ENCODE measurements at regions not wholly inside any gene's neighbourhood (a gene's known extent, or its start where the extent isn't known, plus 50 kb on each side); places are given as distances from the start of the nearest gene placed in this dataset.
A peak's percentile ranks its signal among the peaks of the same experiment; 100 is the strongest.

- DNase-seq, result peak in 1 of 2 donors; percentile 13
- intact Hi-C loops (cut with DNase I; ENCODE audit: low total_unique reads), result no loop called here
- H3K36me3 ChIP-seq, result no peaks in the 10 kb centered on the region
- no peak overlapping the region for H3K4me3 ChIP-seq
- no peak overlapping the region for H3K27ac ChIP-seq
- TF ChIP-seq CTCF (IDR thresholded peaks at IDR 0.05), result no peak
- peaks cover 0 to 36% of the 10 kb centered on the region in 2 donors for H3K27me3 ChIP-seq
- H3K4me1 ChIP-seq, result peaks cover 0 to 12% (median 4%) of the 10 kb centered on the region in 4 donors
- no peaks in the 10 kb centered on the region for H3K9me3 ChIP-seq
Measured at GRCh38 chr14:101078892-101079221, 175.3 kb upstream of the RTL1 start.

DNA sequence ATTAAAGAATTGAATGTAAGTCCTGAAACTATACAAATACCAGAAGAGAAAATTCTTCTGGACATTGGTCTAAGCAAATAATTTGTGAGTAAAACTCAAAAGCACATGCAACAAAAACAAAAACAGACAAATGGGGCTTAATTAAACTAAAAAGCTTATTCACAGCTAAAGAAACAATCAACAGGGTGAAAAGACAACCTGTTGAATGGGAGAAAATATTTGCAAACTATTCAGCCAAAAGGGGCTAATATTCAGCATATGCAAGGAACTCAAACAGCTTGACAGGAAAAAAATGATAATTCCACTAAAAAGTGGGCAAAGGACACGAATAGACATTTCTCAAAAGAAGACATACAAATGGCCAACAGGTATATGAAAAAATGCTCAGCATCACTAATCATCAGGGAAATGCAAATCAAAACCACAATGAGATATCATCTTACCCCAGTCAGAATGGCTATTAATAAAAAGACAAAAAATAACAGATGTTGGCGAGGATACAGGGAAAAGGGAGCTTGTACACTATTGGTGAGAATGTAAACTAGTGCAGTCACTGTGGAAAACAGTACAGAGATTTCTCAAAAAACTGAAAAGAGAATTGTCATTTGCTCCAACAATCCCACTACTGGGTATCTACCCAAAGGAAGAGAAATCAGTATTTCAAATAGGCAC is 177.5 kb upstream of the RTL1 start:
- no peak for DNase-seq
- H3K27ac ChIP-seq, result no peak overlapping the region
- H3K36me3 ChIP-seq, result no peaks in the 10 kb centered on the region
- TF ChIP-seq CTCF (IDR thresholded peaks at IDR 0.05), result no peak
- no peaks in the 10 kb centered on the region for H3K9me3 ChIP-seq
- peaks cover 0 to 12% (median 4%) of the 10 kb centered on the region in 4 donors for H3K4me1 ChIP-seq
- no peak overlapping the region for H3K4me3 ChIP-seq
- intact Hi-C loops (cut with DNase I; ENCODE audit: low total_unique reads), result no loop called here
- peaks cover 0 to 31% of the 10 kb centered on the region in 2 donors for H3K27me3 ChIP-seq

DNA sequence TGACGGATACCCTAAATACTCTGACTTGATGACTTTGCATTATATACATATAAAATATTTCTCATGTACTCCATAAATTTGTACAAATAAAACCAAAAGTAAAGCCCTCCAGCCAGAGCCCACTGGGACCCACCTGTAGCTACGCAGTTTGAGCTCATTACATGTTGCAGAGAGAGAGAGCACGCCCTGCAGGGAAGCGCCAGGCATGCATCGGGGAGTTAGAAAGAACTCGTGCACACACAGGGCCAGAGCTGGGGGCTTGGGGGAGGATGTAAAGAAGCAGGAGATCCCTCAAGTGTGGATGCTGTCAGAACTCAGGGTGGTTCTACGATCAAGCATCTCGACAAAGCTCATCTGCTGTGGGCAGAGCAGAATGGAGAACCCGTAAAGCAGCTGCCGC is 178.5 kb upstream of the RTL1 start:
- intact Hi-C loops (cut with DNase I; ENCODE audit: low total_unique reads), result no loop called here
- H3K36me3 ChIP-seq, result no peaks in the 10 kb centered on the region
- DNase-seq, result no peak
- no peak for TF ChIP-seq CTCF (IDR thresholded peaks at IDR 0.05)
- H3K9me3 ChIP-seq, result no peaks in the 10 kb centered on the region
- peaks cover 0 to 10% (median 3%) of the 10 kb centered on the region in 4 donors for H3K4me1 ChIP-seq
- no peak overlapping the region for H3K4me3 ChIP-seq
- H3K27ac ChIP-seq, result no peak overlapping the region
- H3K27me3 ChIP-seq, result peaks cover 0 to 21% of the 10 kb centered on the region in 2 donors

DNA sequence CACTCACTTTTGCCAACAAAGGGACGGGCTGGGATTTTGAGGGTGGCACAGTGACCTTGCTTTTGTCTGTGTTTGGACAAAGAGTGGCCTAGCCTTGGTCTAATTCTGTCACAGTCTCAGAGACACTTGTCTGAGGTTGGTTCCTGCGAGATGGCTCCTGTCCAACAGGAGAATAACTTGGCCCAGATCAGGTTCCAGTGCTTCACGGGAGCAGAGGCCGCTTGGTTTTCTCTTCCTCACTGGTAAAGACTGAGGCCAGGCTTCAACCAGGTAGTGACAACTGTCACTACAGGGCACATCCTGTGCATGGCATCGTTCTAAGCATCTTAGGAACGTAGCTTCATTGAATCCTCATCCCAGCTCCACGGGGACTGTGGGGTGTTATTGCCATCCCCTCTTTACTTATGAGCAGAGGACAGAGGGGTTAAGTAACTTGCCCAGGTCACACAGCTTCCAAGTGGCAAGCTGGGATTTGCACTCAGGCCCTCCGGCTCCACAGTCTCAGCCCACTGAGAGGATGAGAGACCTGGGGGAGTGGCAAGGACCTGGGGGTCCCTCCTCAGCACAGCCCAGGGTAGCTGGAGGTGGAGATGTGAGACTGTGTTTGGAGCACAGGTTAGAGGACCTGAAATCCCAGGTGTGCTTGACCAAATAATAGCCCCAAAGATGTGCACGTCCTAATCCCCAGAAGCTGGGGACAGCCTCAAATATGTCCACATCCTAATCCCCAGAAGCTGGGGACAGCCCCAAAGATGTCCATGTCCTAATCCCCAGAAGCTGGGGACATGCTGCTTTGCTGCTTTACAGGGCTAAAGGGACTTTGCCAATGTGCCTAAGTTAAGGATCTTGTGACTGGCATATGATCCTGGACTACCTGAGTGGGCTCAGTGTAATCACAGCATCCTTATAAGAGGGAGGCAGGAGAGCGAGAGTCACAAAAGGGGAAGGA is 179.2 kb upstream of the RTL1 start:
- intact Hi-C loops (cut with DNase I; ENCODE audit: low total_unique reads), result no loop called here
- H3K27me3 ChIP-seq, result peaks cover 0 to 14% of the 10 kb centered on the region in 2 donors
- peak in 1 of 2 donors; percentile 10 for DNase-seq
- H3K9me3 ChIP-seq, result no peaks in the 10 kb centered on the region
- no peak overlapping the region for H3K27ac ChIP-seq
- peaks cover 0 to 3% (median 0%) of the 10 kb centered on the region in 4 donors for H3K4me1 ChIP-seq
- no peak overlapping the region for H3K4me3 ChIP-seq
- no peak for TF ChIP-seq CTCF (IDR thresholded peaks at IDR 0.05)
- no peaks in the 10 kb centered on the region for H3K36me3 ChIP-seq

DNA sequence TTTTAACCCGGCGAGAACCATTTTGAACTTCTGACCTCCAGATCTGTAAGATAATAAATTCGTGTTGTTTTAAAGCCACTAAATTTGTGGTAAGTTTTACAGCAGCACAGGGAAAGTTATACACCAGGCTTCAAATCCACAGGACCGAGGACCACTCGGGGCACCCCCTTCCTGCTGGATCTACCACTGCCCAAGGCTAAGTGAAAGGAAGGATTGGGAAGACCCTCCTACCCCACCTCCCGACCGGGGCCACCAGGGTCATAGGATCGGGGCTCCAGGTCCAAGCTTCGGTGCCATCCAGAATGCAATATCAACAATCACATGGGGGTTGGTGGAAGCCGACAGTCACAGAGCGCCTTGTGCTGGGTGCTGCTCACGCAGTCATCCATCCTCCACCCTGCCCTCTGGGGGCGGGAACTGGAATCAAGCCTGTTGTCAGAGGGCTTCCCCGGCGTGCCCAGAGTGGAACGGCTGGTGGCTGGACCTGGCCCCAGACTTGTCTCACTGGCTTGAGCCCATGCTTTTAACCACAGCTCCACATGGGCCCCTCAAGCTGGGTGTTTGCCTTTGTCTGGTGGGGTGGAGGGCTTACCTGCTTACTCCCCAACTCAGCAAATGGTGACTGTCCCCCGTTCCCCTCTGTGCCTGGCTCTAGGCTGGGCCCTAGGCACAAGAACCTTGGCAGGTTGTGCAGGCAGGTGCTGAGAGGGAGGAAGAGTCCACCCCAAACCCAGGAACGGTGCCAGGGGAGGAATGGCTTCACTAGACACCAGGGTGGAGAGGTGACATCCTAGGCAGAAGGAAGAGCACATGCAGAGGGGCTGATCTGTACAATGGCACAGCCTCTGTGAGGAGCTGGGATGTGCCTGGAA is 180.3 kb upstream of the RTL1 start:
- no peak overlapping the region for H3K27ac ChIP-seq
- peaks cover 0 to 3% of the 10 kb centered on the region in 2 donors for H3K27me3 ChIP-seq
- H3K4me3 ChIP-seq, result no peak overlapping the region
- no peaks in the 10 kb centered on the region for H3K36me3 ChIP-seq
- peak in 1 of 2 donors; percentile 16 for DNase-seq
- TF ChIP-seq CTCF (IDR thresholded peaks at IDR 0.05), result no peak
- intact Hi-C loops (cut with DNase I; ENCODE audit: low total_unique reads), result no loop called here
- H3K9me3 ChIP-seq, result no peaks in the 10 kb centered on the region
- no peaks in the 10 kb centered on the region for H3K4me1 ChIP-seq

Measured in tibial artery (tissue), 4 donors.